ENCODE measurements at regions not wholly inside any gene's neighbourhood (a gene's known extent, or its start where the extent isn't known, plus 50 kb on each side); places are given as distances from the start of the nearest gene placed in this dataset.

DNA sequence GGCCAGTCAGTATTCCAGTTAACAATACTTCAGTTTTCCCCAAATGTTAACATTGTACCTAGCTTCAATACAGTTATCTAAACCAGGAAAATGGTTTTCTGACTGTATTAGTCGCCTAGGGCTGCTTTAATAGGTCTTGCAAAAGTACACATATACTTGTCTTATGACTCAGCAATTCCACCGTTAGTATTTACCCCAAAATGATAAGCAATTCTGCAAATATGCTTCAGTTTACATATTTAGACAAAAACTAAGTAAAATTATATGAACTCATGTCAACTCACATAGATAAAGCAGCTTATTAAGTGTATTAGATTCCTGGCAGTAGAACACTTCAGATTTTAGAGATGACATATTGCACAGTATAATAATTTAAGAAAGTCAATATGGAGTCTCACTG lies 363.3 kb downstream of the ARL4A start:
- no peaks in the 10 kb centered on the region for H3K36me3 ChIP-seq
- intact Hi-C loops (cut with DNase I; ENCODE audit: low total_unique reads) = no loop called here
- peaks cover 0 to 8% (median 0%) of the 10 kb centered on the region in 4 donors for H3K4me1 ChIP-seq
- no peak for DNase-seq
- H3K4me3 ChIP-seq = no peak overlapping the region
- TF ChIP-seq POLR2AphosphoS5 (IDR thresholded peaks at IDR 0.05) = peak in 1 of 3 donors; percentile 14
- TF ChIP-seq EP300 (IDR thresholded peaks at IDR 0.05) = no peak
- no peak overlapping the region for H3K27ac ChIP-seq
- no peaks in the 10 kb centered on the region for H3K27me3 ChIP-seq
- no peaks in the 10 kb centered on the region for H3K9me3 ChIP-seq
- 14 to 33% (median 30%) methylated on average over 2 of the region's 2 CpGs for WGBS, 5 donors

DNA sequence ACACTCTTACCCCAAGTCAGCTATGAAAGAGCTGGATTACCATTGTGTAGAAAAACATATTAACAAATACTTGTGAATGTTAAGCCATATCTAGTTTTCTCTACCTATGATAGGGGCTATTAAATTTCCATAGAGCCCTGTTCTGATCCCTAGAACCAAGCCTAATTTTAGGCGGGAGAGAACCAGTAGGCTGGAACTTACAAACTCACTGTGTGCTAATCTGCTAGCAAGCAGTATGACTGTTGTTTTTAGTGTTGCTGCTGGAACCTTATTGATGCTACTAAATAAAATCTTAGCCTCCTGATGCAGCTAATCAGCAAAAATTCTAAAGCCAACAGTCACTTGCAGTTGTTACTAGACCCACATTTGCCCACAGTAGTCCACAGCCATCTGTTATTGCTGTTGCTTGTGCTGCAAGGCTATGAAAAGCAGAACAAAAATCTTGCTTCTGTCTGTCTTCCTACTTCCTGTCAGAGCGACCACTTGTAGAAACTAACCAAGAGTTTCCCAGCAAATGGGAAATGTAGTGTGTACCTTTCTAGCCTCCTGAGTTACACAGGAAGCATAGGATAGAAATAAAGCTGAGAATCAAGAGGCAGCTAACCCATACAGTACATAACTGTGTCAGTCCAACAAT lies 368.4 kb downstream of the ARL4A start:
- H3K27me3 ChIP-seq = no peaks in the 10 kb centered on the region
- no peaks in the 10 kb centered on the region for H3K36me3 ChIP-seq
- H3K4me1 ChIP-seq = no peaks in the 10 kb centered on the region
- no peak overlapping the region for H3K4me3 ChIP-seq
- DNase-seq = no peak
- H3K9me3 ChIP-seq = no peaks in the 10 kb centered on the region
- intact Hi-C loops (cut with DNase I; ENCODE audit: low total_unique reads) = no loop called here
- TF ChIP-seq EP300 (IDR thresholded peaks at IDR 0.05) = no peak
- no peak for TF ChIP-seq POLR2A (IDR thresholded peaks at IDR 0.05)
- TF ChIP-seq POLR2AphosphoS5 (IDR thresholded peaks at IDR 0.05) = no peak
- TF ChIP-seq, protein P1, sequence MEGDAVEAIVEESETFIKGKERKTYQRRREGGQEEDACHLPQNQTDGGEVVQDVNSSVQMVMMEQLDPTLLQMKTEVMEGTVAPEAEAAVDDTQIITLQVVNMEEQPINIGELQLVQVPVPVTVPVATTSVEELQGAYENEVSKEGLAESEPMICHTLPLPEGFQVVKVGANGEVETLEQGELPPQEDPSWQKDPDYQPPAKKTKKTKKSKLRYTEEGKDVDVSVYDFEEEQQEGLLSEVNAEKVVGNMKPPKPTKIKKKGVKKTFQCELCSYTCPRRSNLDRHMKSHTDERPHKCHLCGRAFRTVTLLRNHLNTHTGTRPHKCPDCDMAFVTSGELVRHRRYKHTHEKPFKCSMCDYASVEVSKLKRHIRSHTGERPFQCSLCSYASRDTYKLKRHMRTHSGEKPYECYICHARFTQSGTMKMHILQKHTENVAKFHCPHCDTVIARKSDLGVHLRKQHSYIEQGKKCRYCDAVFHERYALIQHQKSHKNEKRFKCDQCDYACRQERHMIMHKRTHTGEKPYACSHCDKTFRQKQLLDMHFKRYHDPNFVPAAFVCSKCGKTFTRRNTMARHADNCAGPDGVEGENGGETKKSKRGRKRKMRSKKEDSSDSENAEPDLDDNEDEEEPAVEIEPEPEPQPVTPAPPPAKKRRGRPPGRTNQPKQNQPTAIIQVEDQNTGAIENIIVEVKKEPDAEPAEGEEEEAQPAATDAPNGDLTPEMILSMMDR (IDR thresholded peaks at IDR 0.05) = no peak
- H3K27ac ChIP-seq = no peak overlapping the region
- WGBS, 5 donors = 23 to 77% (median 73%) methylated on average over 2 of the region's 2 CpGs

DNA sequence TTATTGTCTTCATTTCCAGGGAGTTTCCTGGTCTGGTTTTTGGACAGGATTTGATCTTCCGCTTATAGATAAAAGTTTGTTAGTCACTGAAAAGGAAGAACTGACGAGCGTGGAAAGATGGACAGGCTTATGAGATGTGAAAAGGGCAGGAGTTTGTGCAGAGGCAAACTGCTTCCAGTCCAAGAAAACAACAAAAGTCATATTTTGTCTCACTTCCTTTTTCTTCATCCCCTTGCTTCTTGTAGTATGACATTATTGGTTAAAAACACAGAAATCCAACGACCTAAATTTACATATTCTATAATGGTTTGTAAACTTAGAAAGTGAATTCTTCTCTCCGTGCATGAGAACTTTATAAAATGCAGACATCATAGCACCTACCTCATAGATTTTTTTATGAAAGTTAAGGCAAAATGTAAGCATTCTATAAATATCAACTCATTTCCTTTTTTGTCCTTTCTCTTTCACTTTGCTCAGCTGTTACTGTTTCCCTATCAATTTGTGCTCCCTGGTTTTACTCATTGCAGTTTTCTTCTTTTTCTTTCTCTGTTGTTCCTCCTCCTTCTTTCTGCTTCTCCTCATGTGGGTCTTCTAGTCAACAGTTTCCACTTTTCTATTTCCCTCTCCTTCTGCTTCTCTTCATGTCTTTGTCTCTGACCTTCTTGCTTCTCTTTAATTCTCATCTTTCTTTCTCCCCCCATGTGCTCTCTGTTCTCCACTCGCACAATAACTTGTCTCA lies 370.2 kb downstream of the ARL4A start:
- Histone ChIP-seq H3K27me3 (no peaks in the 10 kb centered on the region), H3K27ac (peak overlapping the region in 1 of 5 donors; percentile 30), H3K9me3 (no peaks in the 10 kb centered on the region), H3K4me1 (no peaks in the 10 kb centered on the region), H3K4me3 (no peak overlapping the region), H3K36me3 (no peaks in the 10 kb centered on the region)
- 67 to 78% (median 74%) methylated on average over 6 of the region's 6 CpGs for WGBS, 5 donors
- no peak for DNase-seq
- TF ChIP-seq POLR2AphosphoS5 (IDR thresholded peaks at IDR 0.05) (no peak), EP300 (IDR thresholded peaks at IDR 0.05) (no peak), POLR2A (IDR thresholded peaks at IDR 0.05) (no peak)
- TF ChIP-seq, protein P1 (IDR thresholded peaks at IDR 0.05) = no peak
- intact Hi-C loops (cut with DNase I; ENCODE audit: low total_unique reads) = no loop called here

DNA sequence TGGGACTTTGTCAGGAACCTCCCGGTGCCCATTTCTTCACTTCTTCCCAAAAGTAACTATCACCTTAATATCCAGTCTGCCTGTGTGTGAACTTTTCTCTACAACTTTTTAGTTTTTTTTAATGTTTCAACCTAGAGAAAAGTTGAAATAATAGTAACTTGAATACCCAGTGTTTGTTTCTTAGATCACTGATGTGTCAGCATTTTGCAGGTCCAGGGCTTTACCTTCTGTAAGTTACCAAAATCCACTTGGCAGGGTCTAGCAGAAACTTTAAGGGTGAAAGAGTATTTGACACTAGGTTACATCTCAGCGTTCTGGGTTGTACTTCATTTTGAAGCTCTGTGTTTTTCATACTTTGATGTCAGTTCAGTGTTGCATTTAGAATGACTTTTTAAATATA lies 372.7 kb downstream of the ARL4A start:
- intact Hi-C loops (cut with DNase I; ENCODE audit: low total_unique reads) = no loop called here
- Histone ChIP-seq H3K27ac (no peak overlapping the region), H3K4me1 (no peaks in the 10 kb centered on the region), H3K9me3 (no peaks in the 10 kb centered on the region), H3K27me3 (no peaks in the 10 kb centered on the region), H3K4me3 (no peak overlapping the region), H3K36me3 (no peaks in the 10 kb centered on the region)
- no peak for DNase-seq
- TF ChIP-seq POLR2AphosphoS5 (IDR thresholded peaks at IDR 0.05) = no peak
- WGBS, 5 donors = 89 to 95% (median 89%) methylated on average over 2 of the region's 2 CpGs

DNA sequence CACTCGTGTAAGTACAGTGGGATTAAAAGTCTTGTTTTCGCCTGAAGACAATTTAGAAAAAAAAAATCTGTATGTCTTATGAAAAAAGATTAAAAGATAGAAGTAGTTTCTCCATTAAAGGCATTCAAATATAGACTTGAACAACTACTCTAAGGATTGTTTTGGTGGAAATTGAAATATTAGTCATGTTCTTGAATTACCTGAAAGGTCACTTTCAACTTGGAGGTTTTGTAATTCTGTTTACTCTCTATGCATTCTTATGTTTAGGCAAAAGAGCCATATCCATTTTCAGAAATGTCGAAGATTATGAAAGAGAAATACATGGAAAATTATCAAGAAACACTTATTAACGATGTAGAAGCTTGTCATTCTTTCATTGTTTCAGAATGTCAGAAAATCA lies 373.7 kb downstream of the ARL4A start:
- intact Hi-C loops (cut with DNase I; ENCODE audit: low total_unique reads) = no loop called here
- Histone ChIP-seq H3K36me3 (no peaks in the 10 kb centered on the region), H3K27ac (no peak overlapping the region), H3K27me3 (no peaks in the 10 kb centered on the region), H3K4me3 (no peak overlapping the region), H3K9me3 (no peaks in the 10 kb centered on the region), H3K4me1 (no peaks in the 10 kb centered on the region)
- TF ChIP-seq POLR2AphosphoS5 (IDR thresholded peaks at IDR 0.05) (no peak), EP300 (IDR thresholded peaks at IDR 0.05) (no peak), POLR2A (IDR thresholded peaks at IDR 0.05) (no peak)
- TF ChIP-seq, protein P1 (IDR thresholded peaks at IDR 0.05) = no peak
- DNase-seq = no peak
- 68 to 76% (median 72%) methylated on average over 4 of the region's 4 CpGs for WGBS, 5 donors

Data from stomach (tissue), 8 donors.